GM12865 (cell line): ENCODE measurements at regions not wholly inside any gene's neighbourhood (a gene's known extent, or its start where the extent isn't known, plus 50 kb on each side); places are given as distances from the start of the nearest gene placed in this dataset.
"Not testable (repeated sequence)": the region's sequence is repeated elsewhere in the genome, so short reads cannot be mapped to it uniquely, and the experiment has no call there.

Source experiments
- DNase-seq: peaks from one replicate; pipeline ENCODE4 v3.0.0; 2010; ENCODE audit warnings: low read depth
- H3K4me3 ChIP-seq: 2 replicates; pipeline ENCODE4 v1.5.1; 2011; ENCODE audit warnings: mild to moderate bottlenecking, low read depth, low read length, control low read depth
- CTCF ChIP-seq: IDR thresholded peaks from 2 replicates; pipeline ENCODE4 v1.5.1; 2011; ENCODE audit warnings: low read length, control low read depth, low read depth, inconsistent platforms; ENCODE audit not compliant: insufficient read depth; ENCODE audit errors: missing control alignments

- no peak for DNase-seq
- TF ChIP-seq CTCF: no peak
- no peak overlapping the region for H3K4me3 ChIP-seq
These were observed 2004.6 kb upstream of the WWC1 start for GRCh38 chr5:166286832-166287231.

GRCh38 chr5:166287866-166288265 is 2003.6 kb upstream of the WWC1 start:
- TF ChIP-seq CTCF: no peak

GRCh38 chr5:166291800-166292199 is 1999.6 kb upstream of the WWC1 start:
- not testable (repeated sequence) for DNase-seq

More at GRCh38 chr5:166287866-166288265, 2003.6 kb upstream of the WWC1 start:
- DNase-seq: no peak
- no peak overlapping the region for H3K4me3 ChIP-seq

DNA sequence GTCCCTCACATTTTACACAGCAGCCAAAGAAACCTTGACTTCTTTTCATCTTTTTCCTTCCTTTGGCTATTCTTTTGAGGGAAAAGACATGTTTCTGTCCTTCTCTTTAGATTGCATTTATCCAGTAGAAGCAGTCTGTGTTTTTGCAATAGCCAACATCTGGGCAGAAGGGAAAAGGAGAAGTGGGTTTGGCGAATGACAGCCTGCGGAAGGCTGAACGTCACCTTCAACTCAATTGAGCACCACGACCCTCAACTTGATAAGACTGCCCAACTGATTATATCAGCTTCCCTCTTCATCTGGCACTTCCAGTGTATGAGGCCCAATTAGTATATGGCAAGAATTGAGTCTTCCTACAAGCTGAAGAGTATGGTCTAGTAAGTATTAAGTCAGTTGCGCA is 1997.6 kb upstream of the WWC1 start:
- DNase-seq: no peak
- no peak overlapping the region for H3K4me3 ChIP-seq
- no peak for TF ChIP-seq CTCF

More at GRCh38 chr5:166291800-166292199, 1999.6 kb upstream of the WWC1 start:
- not testable (repeated sequence) for H3K4me3 ChIP-seq

- TF ChIP-seq CTCF: no peak
- no peak overlapping the region for H3K4me3 ChIP-seq
- no peak for DNase-seq
These were observed 1989.3 kb upstream of the WWC1 start for GRCh38 chr5:166302166-166302565.

DNA sequence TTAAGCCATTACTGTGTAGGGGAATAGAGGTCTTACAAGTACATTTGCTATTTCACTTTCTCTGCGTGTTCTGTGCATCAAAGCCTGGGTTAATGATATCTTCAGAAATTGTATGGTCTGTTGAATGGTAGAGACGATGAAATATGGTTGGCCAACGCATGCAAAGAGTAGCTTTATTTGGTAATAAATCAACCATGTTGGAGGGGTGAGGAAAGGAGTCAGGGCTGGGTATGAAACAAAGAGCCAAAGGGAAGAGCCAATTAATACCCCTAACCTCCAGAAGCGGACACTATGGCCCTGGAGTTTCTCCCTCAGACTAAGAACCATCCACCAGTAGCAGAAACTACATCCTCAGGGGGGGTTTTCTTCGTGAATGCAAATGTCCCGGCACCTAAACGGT is 1974.0 kb upstream of the WWC1 start:
- no peak for DNase-seq
- no peak for TF ChIP-seq CTCF
- no peak overlapping the region for H3K4me3 ChIP-seq

GRCh38 chr5:166320920-166321480 is 1970.4 kb upstream of the WWC1 start:
- DNase-seq: no peak
- no peak overlapping the region for H3K4me3 ChIP-seq
- no peak for TF ChIP-seq CTCF

GRCh38 chr5:166324372-166324771 is 1967.1 kb upstream of the WWC1 start:
- no peak for DNase-seq
- no peak overlapping the region for H3K4me3 ChIP-seq
- TF ChIP-seq CTCF: no peak
